K562 (cell line): ENCODE measurements at regions not wholly inside any gene's neighbourhood (a gene's known extent, or its start where the extent isn't known, plus 50 kb on each side); places are given as distances from the start of the nearest gene placed in this dataset.

Experiments used
- ETS2 ChIP-seq: IDR thresholded peaks from 2 replicates; pipeline ENCODE4 v1.6.1; 2016; ENCODE audit warnings: borderline replicate concordance, missing genetic modification characterization, mild to moderate bottlenecking, moderate library complexity, missing compliant biosample characterization; ENCODE audit not compliant: poor library complexity, severe bottlenecking
- MTA2 ChIP-seq: fragments of 450-650 bp; IDR thresholded peaks from 2 replicates; pipeline ENCODE4 v1.6.1; 2016; ENCODE audit warnings: low read depth
- MYNN ChIP-seq, 2 experiments: sonication (generic); formaldehyde crosslinking in 1 of 2; IDR thresholded peaks; 2 replicates each; pipeline versions ENCODE4 v1.5.0 to v1.6.1; 2016 to 2020; ENCODE audit warnings: antibody characterized with exemption in 1 of 2, missing genetic modification reagents in 1 of 2
- NCOR1 ChIP-seq: fragments of 450-650 bp; IDR thresholded peaks from 2 replicates; pipeline ENCODE4 v1.6.1; 2016; ENCODE audit warnings: mild to moderate bottlenecking, moderate library complexity
- NFE2L1 ChIP-seq: fragments of 450-650 bp; IDR thresholded peaks from 2 replicates; pipeline ENCODE4 v1.6.1; 2016; ENCODE audit warnings: missing genetic modification characterization, low read depth, mild to moderate bottlenecking, missing compliant biosample characterization, moderate library complexity, borderline replicate concordance
- NR3C1 ChIP-seq: sonication (generic); formaldehyde crosslinking; IDR thresholded peaks from 2 replicates; pipeline ENCODE4 v1.8.1; 2022; ENCODE audit warnings: missing genetic modification reagents
- RAD21 ChIP-seq, 2 experiments: fragments of 250-450 bp in 1 of 2; fragments of 450-650 bp in 1 of 2; sonication (Bioruptor Pico) in 1 of 2; formaldehyde crosslinking in 1 of 2; IDR thresholded peaks in 1 of 2; conservative IDR thresholded peaks in 1 of 2; 2 replicates each; pipeline versions ENCODE4 v1.4.0 to v1.8.0; 2020 to 2022; ENCODE audit warnings: mild to moderate bottlenecking in 2 of 2, moderate library complexity in 1 of 2
- ZBED1 ChIP-seq: IDR thresholded peaks from 2 replicates; pipeline ENCODE4 v1.6.1; 2014
- ZNF143 ChIP-seq: sonication (generic); formaldehyde crosslinking; IDR thresholded peaks from 2 replicates; pipeline ENCODE4 v1.9.0; 2022; ENCODE audit warnings: mild to moderate bottlenecking, missing genetic modification reagents
- TF ChIP-seq, protein P1 (sequence below): fragments of 450-650 bp; formaldehyde crosslinking; IDR thresholded peaks from 2 replicates; pipeline ENCODE4 v1.4.0; 2020; ENCODE audit warnings: mild to moderate bottlenecking, moderate library complexity
- TF ChIP-seq, protein P2 (sequence below), 2 experiments: fragments of 450-650 bp; IDR thresholded peaks; 2 replicates each; pipeline ENCODE4 v1.6.1; 2018; ENCODE audit warnings: mild to moderate bottlenecking in 2 of 2, low read depth in 1 of 2; ENCODE audit not compliant: partially characterized antibody in 2 of 2

DNA sequence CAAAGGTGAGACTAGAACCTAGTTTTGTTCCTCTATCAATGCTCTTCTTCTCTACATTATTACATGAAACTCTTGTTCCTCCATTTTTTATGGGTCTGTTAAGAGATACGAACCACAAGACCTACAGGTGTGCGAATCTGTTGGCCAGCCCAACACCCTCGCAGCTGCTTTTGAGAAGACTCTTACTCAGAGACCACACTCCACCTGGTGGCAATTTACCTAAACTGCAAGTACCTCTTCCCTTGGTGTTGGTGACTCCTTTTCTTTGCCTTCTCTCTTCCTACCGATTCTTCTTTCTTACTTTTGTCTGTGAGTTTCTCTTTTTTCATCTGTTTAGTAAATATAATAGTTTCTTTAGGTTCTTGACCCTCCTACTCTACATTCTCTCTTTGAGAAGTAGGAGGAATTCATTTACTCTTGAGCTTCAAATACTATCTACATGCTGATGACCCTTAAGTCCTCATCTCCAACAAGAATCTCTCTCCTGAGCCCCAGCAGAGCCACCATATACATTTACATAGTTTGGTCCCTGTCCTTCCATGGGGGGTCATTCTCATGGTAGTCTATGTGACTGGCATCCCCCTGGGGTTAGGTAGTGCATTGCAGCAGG lies 81.8 kb upstream of the GAREM1 start (continued):
- TF ChIP-seq NFE2L1 (tag): no peak
- TF ChIP-seq ETS2 (tag): no peak
- TF ChIP-seq, protein P1, sequence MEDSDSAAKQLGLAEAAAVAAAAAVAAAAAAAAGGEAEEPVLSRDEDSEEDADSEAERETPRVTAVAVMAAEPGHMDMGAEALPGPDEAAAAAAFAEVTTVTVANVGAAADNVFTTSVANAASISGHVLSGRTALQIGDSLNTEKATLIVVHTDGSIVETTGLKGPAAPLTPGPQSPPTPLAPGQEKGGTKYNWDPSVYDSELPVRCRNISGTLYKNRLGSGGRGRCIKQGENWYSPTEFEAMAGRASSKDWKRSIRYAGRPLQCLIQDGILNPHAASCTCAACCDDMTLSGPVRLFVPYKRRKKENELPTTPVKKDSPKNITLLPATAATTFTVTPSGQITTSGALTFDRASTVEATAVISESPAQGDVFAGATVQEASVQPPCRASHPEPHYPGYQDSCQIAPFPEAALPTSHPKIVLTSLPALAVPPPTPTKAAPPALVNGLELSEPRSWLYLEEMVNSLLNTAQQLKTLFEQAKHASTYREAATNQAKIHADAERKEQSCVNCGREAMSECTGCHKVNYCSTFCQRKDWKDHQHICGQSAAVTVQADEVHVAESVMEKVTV (CRISPR knock-in tag): peak; percentile 52; the same call in 1 of the 2 replicates
- TF ChIP-seq NCOR1: no peak
- TF ChIP-seq MYNN (IDR thresholded peaks at IDR 0.05): no peak
- no peak for TF ChIP-seq MYNN (CRISPR knock-in tag; IDR thresholded peaks at IDR 0.05)
- no peak for TF ChIP-seq ZBED1
- TF ChIP-seq, protein P2, sequence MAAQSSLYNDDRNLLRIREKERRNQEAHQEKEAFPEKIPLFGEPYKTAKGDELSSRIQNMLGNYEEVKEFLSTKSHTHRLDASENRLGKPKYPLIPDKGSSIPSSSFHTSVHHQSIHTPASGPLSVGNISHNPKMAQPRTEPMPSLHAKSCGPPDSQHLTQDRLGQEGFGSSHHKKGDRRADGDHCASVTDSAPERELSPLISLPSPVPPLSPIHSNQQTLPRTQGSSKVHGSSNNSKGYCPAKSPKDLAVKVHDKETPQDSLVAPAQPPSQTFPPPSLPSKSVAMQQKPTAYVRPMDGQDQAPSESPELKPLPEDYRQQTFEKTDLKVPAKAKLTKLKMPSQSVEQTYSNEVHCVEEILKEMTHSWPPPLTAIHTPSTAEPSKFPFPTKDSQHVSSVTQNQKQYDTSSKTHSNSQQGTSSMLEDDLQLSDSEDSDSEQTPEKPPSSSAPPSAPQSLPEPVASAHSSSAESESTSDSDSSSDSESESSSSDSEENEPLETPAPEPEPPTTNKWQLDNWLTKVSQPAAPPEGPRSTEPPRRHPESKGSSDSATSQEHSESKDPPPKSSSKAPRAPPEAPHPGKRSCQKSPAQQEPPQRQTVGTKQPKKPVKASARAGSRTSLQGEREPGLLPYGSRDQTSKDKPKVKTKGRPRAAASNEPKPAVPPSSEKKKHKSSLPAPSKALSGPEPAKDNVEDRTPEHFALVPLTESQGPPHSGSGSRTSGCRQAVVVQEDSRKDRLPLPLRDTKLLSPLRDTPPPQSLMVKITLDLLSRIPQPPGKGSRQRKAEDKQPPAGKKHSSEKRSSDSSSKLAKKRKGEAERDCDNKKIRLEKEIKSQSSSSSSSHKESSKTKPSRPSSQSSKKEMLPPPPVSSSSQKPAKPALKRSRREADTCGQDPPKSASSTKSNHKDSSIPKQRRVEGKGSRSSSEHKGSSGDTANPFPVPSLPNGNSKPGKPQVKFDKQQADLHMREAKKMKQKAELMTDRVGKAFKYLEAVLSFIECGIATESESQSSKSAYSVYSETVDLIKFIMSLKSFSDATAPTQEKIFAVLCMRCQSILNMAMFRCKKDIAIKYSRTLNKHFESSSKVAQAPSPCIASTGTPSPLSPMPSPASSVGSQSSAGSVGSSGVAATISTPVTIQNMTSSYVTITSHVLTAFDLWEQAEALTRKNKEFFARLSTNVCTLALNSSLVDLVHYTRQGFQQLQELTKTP (IDR thresholded peaks at IDR 0.05; ENCODE audit: low read depth in 1 of 2, partially characterized antibody in 2 of 2): no peak
- TF ChIP-seq MTA2: no peak
- TF ChIP-seq NR3C1 (CRISPR knock-in tag): no peak
- peak; percentile 53 to 75 for TF ChIP-seq RAD21 (CRISPR knock-in tag; conservative IDR thresholded peaks at IDR 0.05 in 1 of 2, IDR thresholded peaks at IDR 0.05 in 1 of 2)
- no peak for TF ChIP-seq ZNF143 (CRISPR knock-in tag)
- TF ChIP-seq, all 486 proteins: peak for 5
